ENCODE measurements at regions not wholly inside any gene's neighbourhood (a gene's known extent, or its start where the extent isn't known, plus 50 kb on each side); places are given as distances from the start of the nearest gene placed in this dataset.

- TF ChIP-seq EZH2 (IDR thresholded peaks at IDR 0.05; ENCODE audit: low read depth, unreplicated experiment) (no peak), CTCF (conservative IDR thresholded peaks at IDR 0.05; ENCODE audit: low read depth in 2 of 2) (no peak), EZH2phosphoT487 (IDR thresholded peaks at IDR 0.05; ENCODE audit: unreplicated experiment) (no peak), POLR2AphosphoS5 (IDR thresholded peaks at IDR 0.05; ENCODE audit: low read depth) (no peak)
Measured at GRCh38 chr2:145332210-145332898, 812.4 kb upstream of the ZEB2 start.

Measured in GM23338 (cell line).